Trophoblast cell (in vitro differentiated cells and primary cell): ENCODE measurements at regions not wholly inside any gene's neighbourhood (a gene's known extent, or its start where the extent isn't known, plus 50 kb on each side); places are given as distances from the start of the nearest gene placed in this dataset.
A peak's percentile ranks its signal among the peaks of the same experiment; 100 is the strongest.

Experiments
- DNase-seq, 2 donors: peaks; one replicate each; pipeline ENCODE4 v3.0.0-alpha.2; 2016
- H2AFZ ChIP-seq: 2 replicates; pipeline ENCODE4 v1.6.1; 2013; ENCODE audit warnings: low read length, moderate library complexity, mild to moderate bottlenecking; ENCODE audit not compliant: insufficient read depth, poor library complexity
- H2AK5ac ChIP-seq: 2 replicates; pipeline ENCODE4 v1.6.1; 2013; ENCODE audit warnings: mild to moderate bottlenecking, low read length
- H2BK120ac ChIP-seq: 2 replicates; pipeline ENCODE4 v1.6.1; 2013; ENCODE audit warnings: low read length, mild to moderate bottlenecking, moderate library complexity; ENCODE audit not compliant: insufficient read depth, poor library complexity
- H2BK12ac ChIP-seq: 2 replicates; pipeline ENCODE4 v1.6.1; 2013; ENCODE audit warnings: mild to moderate bottlenecking, low read length, moderate library complexity
- H2BK5ac ChIP-seq: 2 replicates; pipeline ENCODE4 v1.6.1; 2013; ENCODE audit warnings: low read length, low read depth, moderate library complexity, mild to moderate bottlenecking; ENCODE audit not compliant: poor library complexity
- H3K14ac ChIP-seq: 2 replicates; pipeline ENCODE4 v1.6.1; 2013; ENCODE audit warnings: mild to moderate bottlenecking, low read length
- H3K18ac ChIP-seq: 2 replicates; pipeline ENCODE4 v1.6.1; 2013; ENCODE audit warnings: mild to moderate bottlenecking, low read length
- H3K23ac ChIP-seq: 2 replicates; pipeline ENCODE4 v1.6.1; 2013; ENCODE audit warnings: low read length
- H3K27ac ChIP-seq: 2 replicates; pipeline ENCODE4 v1.5.1; 2013; ENCODE audit warnings: low read depth, mild to moderate bottlenecking, inconsistent platforms, low read length, moderate library complexity
- H3K27me3 ChIP-seq: 2 replicates; pipeline ENCODE4 v1.6.1; 2013; ENCODE audit warnings: inconsistent platforms, mild to moderate bottlenecking, low read length, moderate library complexity; ENCODE audit not compliant: insufficient read depth
- H3K36me3 ChIP-seq, 2 experiments: 1 replicate in 1 of 2; 2 replicates in 1 of 2; pipeline ENCODE4 v1.6.1; 2013; ENCODE audit warnings: low read length in 2 of 2, mild to moderate bottlenecking in 2 of 2, moderate library complexity in 1 of 2; ENCODE audit not compliant: insufficient read depth in 2 of 2, control insufficient read depth in 1 of 2
- H3K4ac ChIP-seq: 2 replicates; pipeline ENCODE4 v1.6.1; 2013; ENCODE audit warnings: low read depth, mild to moderate bottlenecking, low read length, moderate library complexity
- H3K4me1 ChIP-seq, 2 experiments: 1 replicate in 1 of 2; 2 replicates in 1 of 2; pipeline ENCODE4 v1.6.1; 2013; ENCODE audit warnings: low read length in 2 of 2, mild to moderate bottlenecking in 2 of 2, moderate library complexity in 1 of 2; ENCODE audit not compliant: insufficient read depth in 2 of 2, control insufficient read depth in 1 of 2
- H3K4me2 ChIP-seq: 2 replicates; pipeline ENCODE4 v1.6.1; 2013; ENCODE audit warnings: inconsistent platforms, mild to moderate bottlenecking, low read length, moderate library complexity
- H3K4me3 ChIP-seq: 2 replicates; pipeline ENCODE4 v1.5.1; 2013; ENCODE audit warnings: mild to moderate bottlenecking, low read depth, low read length, inconsistent platforms
- H3K79me1 ChIP-seq: one replicate; pipeline ENCODE4 v1.6.1; 2013; ENCODE audit warnings: low read length
- H3K79me2 ChIP-seq: 2 replicates; pipeline ENCODE4 v1.6.1; 2013; ENCODE audit warnings: low read length, mild to moderate bottlenecking; ENCODE audit not compliant: control insufficient read depth, insufficient read depth, poor library complexity
- H3K9ac ChIP-seq: 2 replicates; pipeline ENCODE4 v1.6.1; 2013; ENCODE audit warnings: mild to moderate bottlenecking, low read length
- H3K9me3 ChIP-seq: 2 replicates; pipeline ENCODE4 v1.6.1; 2013; ENCODE audit warnings: low read depth, mild to moderate bottlenecking, control low read depth, inconsistent platforms, low read length; ENCODE audit not compliant: insufficient read depth
- H4K12ac ChIP-seq: 2 replicates; pipeline ENCODE4 v1.6.1; 2013; ENCODE audit warnings: low read depth, mild to moderate bottlenecking, low read length, moderate library complexity
- H4K8ac ChIP-seq: 2 replicates; pipeline ENCODE4 v1.6.1; 2013; ENCODE audit warnings: low read depth, mild to moderate bottlenecking, low read length, moderate library complexity
- H4K91ac ChIP-seq: one replicate; pipeline ENCODE4 v1.6.1; 2013; ENCODE audit warnings: low read depth, mild to moderate bottlenecking, low read length, moderate library complexity
- WGBS: extraction: QIAGEN DNeasy Blood & Tissue Kit; methylation state at CpG from one replicate; pipeline ENCODE4 v1.1.7; 2013; ENCODE audit warnings: missing lambda C conversion rate; ENCODE audit not compliant: insufficient read length, insufficient coverage; ENCODE audit errors: extremely low coverage; 5-methylcytosine and 5-hydroxymethylcytosine counted together

GRCh38 chr4:138912704-138913340 lies 102.8 kb upstream of the NOCT start:
- Histone ChIP-seq H4K12ac (no peak overlapping the region), H3K79me2 (no peaks in the 10 kb centered on the region), H2AK5ac (no peak overlapping the region), H3K23ac (no peak overlapping the region), H2AFZ (no peak overlapping the region), H2BK120ac (no peak overlapping the region), H3K27ac (no peak overlapping the region), H4K8ac (no peak overlapping the region), H4K91ac (no peak overlapping the region), H3K9ac (no peak overlapping the region), H3K18ac (no peak overlapping the region), H3K4me3 (no peak overlapping the region), H3K4ac (no peak overlapping the region), H3K79me1 (peaks cover 2% of the 10 kb centered on the region), H2BK5ac (no peak overlapping the region), H2BK12ac (peak overlapping the region; percentile 23), H3K27me3 (no peaks in the 10 kb centered on the region), H3K4me1 (peaks cover 4 to 5% of the 10 kb centered on the region in 2 experiments), H3K36me3 (no peaks in the 10 kb centered on the region), H3K14ac (no peak overlapping the region), H3K9me3 (no peaks in the 10 kb centered on the region), H3K4me2 (no peak overlapping the region)
- no CpG with 5 or more reads among the region's 3 CpGs for WGBS
- no peak for DNase-seq

GRCh38 chr4:138911909-138912703 lies 103.5 kb upstream of the NOCT start:
- no peak for DNase-seq
- H2BK120ac ChIP-seq, result no peak overlapping the region
- no peak overlapping the region for H3K27ac ChIP-seq
- no peak overlapping the region for H4K91ac ChIP-seq
- H3K4me3 ChIP-seq, result no peak overlapping the region
- H2AFZ ChIP-seq, result no peak overlapping the region
- WGBS, result no CpG with 5 or more reads among the region's 9 CpGs
- H3K4me2 ChIP-seq, result no peak overlapping the region
- H3K27me3 ChIP-seq, result no peaks in the 10 kb centered on the region
- no peak overlapping the region for H3K18ac ChIP-seq
- no peak overlapping the region for H2BK5ac ChIP-seq
- H3K36me3 ChIP-seq, result no peaks in the 10 kb centered on the region
- H3K14ac ChIP-seq, result no peak overlapping the region
- no peak overlapping the region for H4K8ac ChIP-seq
- H3K79me2 ChIP-seq, result no peaks in the 10 kb centered on the region
- H4K12ac ChIP-seq, result no peak overlapping the region
- no peak overlapping the region for H2AK5ac ChIP-seq
- no peak overlapping the region for H3K4ac ChIP-seq
- H3K4me1 ChIP-seq, result peaks cover 4 to 5% of the 10 kb centered on the region in 2 experiments
- H3K79me1 ChIP-seq, result peaks cover 2% of the 10 kb centered on the region
- H2BK12ac ChIP-seq, result no peak overlapping the region
- no peak overlapping the region for H3K23ac ChIP-seq
- no peaks in the 10 kb centered on the region for H3K9me3 ChIP-seq
- no peak overlapping the region for H3K9ac ChIP-seq

GRCh38 chr4:138910914-138911336 lies 104.7 kb upstream of the NOCT start:
- Histone ChIP-seq H3K27me3 (no peaks in the 10 kb centered on the region), H3K27ac (peak overlapping the region; percentile 28), H3K4me3 (no peak overlapping the region), H3K4ac (no peak overlapping the region), H3K36me3 (no peaks in the 10 kb centered on the region), H3K4me2 (peak overlapping the region; percentile 38), H2AFZ (no peak overlapping the region), H2AK5ac (no peak overlapping the region), H3K79me1 (peaks cover 2% of the 10 kb centered on the region), H3K4me1 (peaks cover 4 to 5% of the 10 kb centered on the region in 2 experiments), H3K14ac (no peak overlapping the region), H4K8ac (no peak overlapping the region), H4K91ac (no peak overlapping the region), H3K9me3 (no peaks in the 10 kb centered on the region), H2BK5ac (no peak overlapping the region), H3K23ac (no peak overlapping the region), H3K9ac (no peak overlapping the region), H3K18ac (no peak overlapping the region), H4K12ac (no peak overlapping the region), H2BK120ac (no peak overlapping the region), H3K79me2 (no peaks in the 10 kb centered on the region), H2BK12ac (no peak overlapping the region)
- DNase-seq, result peak; percentile 95 to 97
- WGBS, result no CpG with 5 or more reads among the region's 12 CpGs

GRCh38 chr4:138910195-138910913 lies 105.2 kb upstream of the NOCT start:
- Histone ChIP-seq H3K9ac (no peak overlapping the region), H3K79me2 (no peaks in the 10 kb centered on the region), H4K8ac (no peak overlapping the region), H3K4me3 (no peak overlapping the region), H4K91ac (no peak overlapping the region), H3K23ac (no peak overlapping the region), H3K27ac (no peak overlapping the region), H3K4ac (no peak overlapping the region), H2BK120ac (no peak overlapping the region), H3K9me3 (no peaks in the 10 kb centered on the region), H3K27me3 (no peaks in the 10 kb centered on the region), H3K18ac (no peak overlapping the region), H3K36me3 (no peaks in the 10 kb centered on the region), H3K4me1 (peaks cover 4 to 5% of the 10 kb centered on the region in 2 experiments), H2BK5ac (no peak overlapping the region), H2AK5ac (no peak overlapping the region), H3K14ac (no peak overlapping the region), H2AFZ (no peak overlapping the region), H3K4me2 (peak overlapping the region; percentile 38), H3K79me1 (peaks cover 2% of the 10 kb centered on the region), H4K12ac (no peak overlapping the region), H2BK12ac (no peak overlapping the region)
- no peak for DNase-seq
- WGBS, result no CpG with 5 or more reads among the region's 6 CpGs
